ENCODE measurements at regions not wholly inside any gene's neighbourhood (a gene's known extent, or its start where the extent isn't known, plus 50 kb on each side); places are given as distances from the start of the nearest gene placed in this dataset.

GRCh38 chrX:134737061-134737460 lies 59.9 kb downstream of the PABIR2 start:
- H3K27ac ChIP-seq (ENCODE audit: extremely low read length, insufficient read depth, low read length): no peak overlapping the region
- H3K9ac ChIP-seq (ENCODE audit: insufficient read depth, low read depth, low read length): no peak overlapping the region
- no peak overlapping the region for H3K4me2 ChIP-seq (ENCODE audit: low read depth, low read length)
- no TSS peak for BruUV-seq (replicated peaks)
- H3K27me3 ChIP-seq (ENCODE audit: control insufficient read depth in 1 of 2, insufficient read depth in 2 of 2, low read length in 2 of 2): no peaks in the 10 kb centered on the region
- no peaks in the 10 kb centered on the region for H3K36me3 ChIP-seq (replicated peaks in 1 of 2; ENCODE audit: control insufficient read depth in 1 of 2, insufficient read depth in 2 of 2, low read length in 2 of 2)
- CTCF ChIA-PET (ENCODE audit: low intra/inter-chr PET ratio, low total read pairs): no interaction called here
- TF ChIP-seq BRCA1 (CRISPR knock-in tag; IDR thresholded peaks at IDR 0.05) (no peak), ZNF614 (CRISPR knock-in tag; IDR thresholded peaks at IDR 0.05; ENCODE audit: borderline replicate concordance) (no peak), ZNF556 (CRISPR knock-in tag; IDR thresholded peaks at IDR 0.05; ENCODE audit: borderline replicate concordance) (no peak), ARHGAP35 (CRISPR knock-in tag; IDR thresholded peaks at IDR 0.05; ENCODE audit: borderline replicate concordance) (no peak), ZNF430 (CRISPR knock-in tag; IDR thresholded peaks at IDR 0.05) (no peak), ZNF543 (CRISPR knock-in tag; IDR thresholded peaks at IDR 0.05) (no peak), ZNF232 (CRISPR knock-in tag; IDR thresholded peaks at IDR 0.05; ENCODE audit: borderline replicate concordance) (no peak), GATAD2A (CRISPR knock-in tag; IDR thresholded peaks at IDR 0.05) (no peak), SMC3 (IDR thresholded peaks at IDR 0.05; ENCODE audit: low read length) (no peak), U2AF2 (IDR thresholded peaks at IDR 0.05; ENCODE audit: low read depth, low read length) (no peak)
- no peak overlapping the region for H2AFZ ChIP-seq (ENCODE audit: low read length)
- no peaks in the 10 kb centered on the region for H3K4me1 ChIP-seq (ENCODE audit: insufficient read depth, low read length)
- H4K20me1 ChIP-seq (ENCODE audit: insufficient read depth, low read length): no peaks in the 10 kb centered on the region
- H3K9me3 ChIP-seq (ENCODE audit: low read length): no peaks in the 10 kb centered on the region
- H3K79me2 ChIP-seq (ENCODE audit: insufficient read depth, low read length): no peaks in the 10 kb centered on the region
- in situ Hi-C loops (cut with HindIII; ENCODE audit: extremely low pct_ligation_motif_present, low pct_unique_long_range_greater_than_20kb) (no loop called here), intact Hi-C loops (cut with micrococcal nuclease; ENCODE audit: unreplicated experiment) (no loop called here)
- no peak for FAIRE-seq
- no peak overlapping the region for H3K4me3 ChIP-seq (replicated peaks in 1 of 3; ENCODE audit: insufficient read depth in 1 of 3, low read depth in 2 of 3, low read length in 3 of 3)
- no peak for ATAC-seq
- WGBS (ENCODE audit: low lambda C conversion rate): no CpG with 5 or more reads among the region's 6 CpGs
- no peak for DNase-seq (ENCODE audit: low spot score)
- POLR2A ChIA-PET: no interaction called here

- Histone ChIP-seq H3K9me3 (ENCODE audit: low read length) (no peaks in the 10 kb centered on the region), H3K4me3 (replicated peaks in 1 of 3; ENCODE audit: insufficient read depth in 1 of 3, low read depth in 2 of 3, low read length in 3 of 3) (no peak overlapping the region), H3K4me1 (ENCODE audit: insufficient read depth, low read length) (no peaks in the 10 kb centered on the region), H3K36me3 (replicated peaks in 1 of 2; ENCODE audit: control insufficient read depth in 1 of 2, insufficient read depth in 2 of 2, low read length in 2 of 2) (no peaks in the 10 kb centered on the region), H3K27me3 (ENCODE audit: control insufficient read depth in 1 of 2, insufficient read depth in 2 of 2, low read length in 2 of 2) (no peaks in the 10 kb centered on the region), H3K4me2 (ENCODE audit: low read depth, low read length) (no peak overlapping the region), H3K27ac (ENCODE audit: extremely low read length, insufficient read depth, low read length) (no peak overlapping the region), H3K9ac (ENCODE audit: insufficient read depth, low read depth, low read length) (no peak overlapping the region), H4K20me1 (ENCODE audit: insufficient read depth, low read length) (no peaks in the 10 kb centered on the region), H2AFZ (ENCODE audit: low read length) (no peak overlapping the region), H3K79me2 (ENCODE audit: insufficient read depth, low read length) (no peaks in the 10 kb centered on the region)
- in situ Hi-C loops (cut with HindIII; ENCODE audit: extremely low pct_ligation_motif_present, low pct_unique_long_range_greater_than_20kb) (no loop called here), intact Hi-C loops (cut with micrococcal nuclease; ENCODE audit: unreplicated experiment) (no loop called here)
- DNase-seq (ENCODE audit: low spot score) (no peak), ATAC-seq (no peak), FAIRE-seq (no peak)
- no TSS peak for BruUV-seq (replicated peaks)
- ChIA-PET CTCF (ENCODE audit: low intra/inter-chr PET ratio, low total read pairs) (no interaction called here), POLR2A (no interaction called here)
- WGBS (ENCODE audit: low lambda C conversion rate): 20% methylated on average over 5 of the region's 7 CpGs
- TF ChIP-seq MED13 (CRISPR knock-in tag; IDR thresholded peaks at IDR 0.05) (no peak), ZNF253 (CRISPR knock-in tag; IDR thresholded peaks at IDR 0.05; ENCODE audit: borderline replicate concordance) (no peak), GLMP (CRISPR knock-in tag; IDR thresholded peaks at IDR 0.05; ENCODE audit: borderline replicate concordance) (no peak), ZNF142 (CRISPR knock-in tag; IDR thresholded peaks at IDR 0.05) (no peak)
These were observed 60.6 kb downstream of the PABIR2 start for GRCh38 chrX:134736356-134736755.
